H1 (cell line): ENCODE measurements at regions not wholly inside any gene's neighbourhood (a gene's known extent, or its start where the extent isn't known, plus 50 kb on each side); places are given as distances from the start of the nearest gene placed in this dataset.

Experiments used
- CTCF ChIA-PET: fragments of 300-600 bp; sonication (Branson Sonifier 250); formaldehyde crosslinking; loops from one replicate; lab custom pipeline; 2021; ENCODE audit not compliant: partially characterized antibody; lab: Charles Lee
- POLR2A ChIA-PET: fragments of 300-600 bp; sonication (Branson Sonifier 250); formaldehyde crosslinking; loops from one replicate; lab custom pipeline; 2021; ENCODE audit warnings: inconsistent platforms; ENCODE audit not compliant: partially characterized antibody; lab: Charles Lee
- DNase-seq, 2 experiments: peaks; one replicate each; pipeline versions ENCODE4 v3.0.0 to v3.0.0-alpha.2; 2010 to 2022; ENCODE audit warnings: low spot score in 2 of 2, low read depth in 1 of 2, mixed read lengths in 1 of 2
- FAIRE-seq: peaks from 2 replicates; lab custom pipeline; 2011; peaks lifted over from hg19 to GRCh38; lab: Jason Lieb, UNC
- H2AFZ ChIP-seq: 2 replicates; pipeline ENCODE4 v1.8.1; 2012; ENCODE audit warnings: low read length, inconsistent platforms
- H2AK5ac ChIP-seq: 2 replicates; pipeline ENCODE4 v1.6.1; 2013; ENCODE audit warnings: low read depth, low read length
- H2BK120ac ChIP-seq: replicated peaks from 2 replicates; pipeline ENCODE3; 2013; ENCODE audit warnings: low read depth, low read length, inconsistent platforms
- H2BK12ac ChIP-seq: 2 replicates; pipeline ENCODE4 v1.6.1; 2013; ENCODE audit warnings: low read depth, low read length
- H2BK15ac ChIP-seq: 2 replicates; pipeline ENCODE4 v1.6.1; 2013; ENCODE audit warnings: low read length
- H2BK20ac ChIP-seq: 2 replicates; pipeline ENCODE4 v1.6.1; 2013; ENCODE audit warnings: low read length
- H2BK5ac ChIP-seq: 2 replicates; pipeline ENCODE4 v1.6.1; 2013; ENCODE audit warnings: low read depth, low read length
- H3K14ac ChIP-seq: 2 replicates; pipeline ENCODE4 v1.6.1; 2013; ENCODE audit warnings: inconsistent platforms; ENCODE audit not compliant: insufficient read length
- H3K18ac ChIP-seq: 2 replicates; pipeline ENCODE4 v1.6.1; 2013; ENCODE audit warnings: low read length; ENCODE audit errors: extremely low read depth
- H3K23ac ChIP-seq: 2 replicates; pipeline ENCODE4 v1.6.1; 2013; ENCODE audit warnings: inconsistent platforms; ENCODE audit not compliant: insufficient read length
- H3K23me2 ChIP-seq: 2 replicates; pipeline ENCODE4 v1.6.1; 2013; ENCODE audit warnings: low read depth, low read length
- H3K27ac ChIP-seq: 2 replicates; pipeline ENCODE4 v1.6.1; 2011; ENCODE audit warnings: low read depth, low read length, inconsistent platforms
- H3K27me3 ChIP-seq, 4 experiments: replicated peaks in 1 of 4; 1 replicate in 1 of 4; 2 replicates in 3 of 4; pipeline versions ENCODE4 v1.6.1 to v1.8.1; 2011 to 2013; ENCODE audit warnings: low read length in 3 of 4, mild to moderate bottlenecking in 3 of 4, inconsistent platforms in 2 of 4, mixed read lengths in 2 of 4, moderate library complexity in 1 of 4; ENCODE audit not compliant: control insufficient read depth in 3 of 4, insufficient read depth in 3 of 4; ENCODE audit errors: extremely low read depth in 1 of 4
- H3K36me3 ChIP-seq, 4 experiments: 2 replicates each; pipeline versions ENCODE4 v1.6.1 to v1.8.1; 2011 to 2013; ENCODE audit warnings: mild to moderate bottlenecking in 4 of 4, low read length in 3 of 4, moderate library complexity in 2 of 4, control low read depth in 1 of 4, inconsistent platforms in 1 of 4; ENCODE audit not compliant: insufficient read depth in 4 of 4, control insufficient read depth in 2 of 4
- H3K4ac ChIP-seq: replicated peaks from 2 replicates; pipeline ENCODE3; 2013; ENCODE audit warnings: low read length, low read depth, mixed read lengths, inconsistent platforms; ENCODE audit not compliant: insufficient read length
- H3K4me1 ChIP-seq, 4 experiments: replicated peaks in 1 of 4; 1 replicate in 1 of 4; 2 replicates in 3 of 4; pipeline versions ENCODE4 v1.6.1 to v1.8.1; 2011 to 2013; ENCODE audit warnings: low read length in 3 of 4, inconsistent platforms in 2 of 4, mixed read lengths in 1 of 4; ENCODE audit not compliant: insufficient read depth in 4 of 4, control insufficient read depth in 3 of 4
- H3K4me2 ChIP-seq, 2 experiments: 2 replicates each; pipeline versions ENCODE4 v1.6.1 to v1.8.1; 2011 to 2013; ENCODE audit warnings: low read depth in 2 of 2, low read length in 2 of 2, control low read depth in 1 of 2, inconsistent platforms in 1 of 2, mild to moderate bottlenecking in 1 of 2; ENCODE audit not compliant: insufficient read depth in 1 of 2
- H3K4me3 ChIP-seq, 4 experiments: fragments of 200-600, 300-600 bp in 1 of 4; sonication (generic), shearing (Covaris generic), sonication (Bioruptor Twin) in 1 of 4; 2 replicates each; pipeline versions ENCODE4 v1.5.1 to v1.8.1; 2011 to 2016; ENCODE audit warnings: low read length in 4 of 4, low read depth in 3 of 4, control low read depth in 2 of 4, inconsistent platforms in 2 of 4, mild to moderate bottlenecking in 2 of 4, mixed read lengths in 1 of 4, moderate library complexity in 1 of 4; ENCODE audit not compliant: insufficient read depth in 2 of 4; ENCODE audit errors: extremely low read depth in 1 of 4
- H3K56ac ChIP-seq: replicated peaks from 2 replicates; pipeline ENCODE3; 2013; ENCODE audit warnings: low read depth, mild to moderate bottlenecking, mixed read lengths, low read length, inconsistent platforms; ENCODE audit not compliant: insufficient read length
- H3K79me1 ChIP-seq: 2 replicates; pipeline ENCODE4 v1.6.1; 2013; ENCODE audit warnings: low read depth, low read length, control low read depth
- H3K79me2 ChIP-seq, 2 experiments: 2 replicates each; pipeline versions ENCODE4 v1.6.1 to v1.8.1; 2012 to 2013; ENCODE audit warnings: low read length in 2 of 2, mild to moderate bottlenecking in 2 of 2, inconsistent platforms in 1 of 2; ENCODE audit not compliant: insufficient read depth in 2 of 2, control insufficient read depth in 1 of 2
- H3K9ac ChIP-seq, 4 experiments: replicated peaks in 1 of 4; 1 replicate in 1 of 4; 2 replicates in 3 of 4; pipeline versions ENCODE4 v1.6.1 to v1.8.1; 2011 to 2013; ENCODE audit warnings: low read depth in 3 of 4, low read length in 3 of 4, control low read depth in 2 of 4, mild to moderate bottlenecking in 2 of 4, moderate library complexity in 2 of 4, inconsistent platforms in 1 of 4; ENCODE audit errors: extremely low read depth in 1 of 4
- H3K9me3 ChIP-seq, 2 experiments: 2 replicates each; pipeline versions ENCODE4 v1.6.1 to v1.8.1; 2012 to 2013; ENCODE audit warnings: mild to moderate bottlenecking in 2 of 2, moderate library complexity in 2 of 2, control low read depth in 1 of 2, inconsistent platforms in 1 of 2, low read depth in 1 of 2, low read length in 1 of 2, mixed read lengths in 1 of 2; ENCODE audit not compliant: insufficient read depth in 2 of 2
- H4K20me1 ChIP-seq, 2 experiments: replicated peaks in 1 of 2; 2 replicates each; pipeline versions ENCODE3 to v1.8.1; 2011 to 2013; ENCODE audit warnings: inconsistent platforms in 2 of 2, low read length in 2 of 2, mild to moderate bottlenecking in 1 of 2; ENCODE audit not compliant: insufficient read depth in 2 of 2, control insufficient read depth in 1 of 2
- H4K5ac ChIP-seq: 2 replicates; pipeline ENCODE4 v1.6.1; 2013; ENCODE audit warnings: low read length, low read depth, mixed read lengths, inconsistent platforms; ENCODE audit not compliant: insufficient read length
- H4K8ac ChIP-seq: 2 replicates; pipeline ENCODE4 v1.8.0; 2013; ENCODE audit warnings: mild to moderate bottlenecking, moderate library complexity, low read length, inconsistent platforms; ENCODE audit not compliant: insufficient read depth; ENCODE audit errors: extremely low read depth
- H4K91ac ChIP-seq: replicated peaks from 2 replicates; pipeline ENCODE3; 2013; ENCODE audit warnings: low read length, mixed read lengths, inconsistent platforms; ENCODE audit not compliant: insufficient read length
- ASH2L ChIP-seq: fragments of 200-600, 300-600 bp; sonication (generic); IDR thresholded peaks from one replicate; pipeline ENCODE4 v1.7.1; 2017; ENCODE audit warnings: low read length
- ATF2 ChIP-seq: IDR thresholded peaks from 2 replicates; pipeline ENCODE4 v1.6.1; 2012; ENCODE audit warnings: low read length, inconsistent platforms
- BRCA1 ChIP-seq: IDR thresholded peaks from 2 replicates; pipeline ENCODE4 v1.6.1; 2012; ENCODE audit warnings: low read depth, low read length, improper control_type of control experiment
- CBX8 ChIP-seq: fragments of 300-800, 300-1000 bp; sonication (generic); IDR thresholded peaks from 2 replicates; pipeline ENCODE4 v1.7.1; 2016; ENCODE audit warnings: low read depth, low read length, borderline replicate concordance
- E2F6 ChIP-seq: IDR thresholded peaks from 2 replicates; pipeline ENCODE4 v1.6.1; 2012; ENCODE audit warnings: inconsistent platforms
- GABPA ChIP-seq: IDR thresholded peaks from 2 replicates; pipeline ENCODE4 v1.6.1; 2011; ENCODE audit warnings: mild to moderate bottlenecking, low read length, moderate library complexity, borderline replicate concordance; ENCODE audit not compliant: insufficient read depth
- HDAC6 ChIP-seq: IDR thresholded peaks from one replicate; pipeline ENCODE4 v1.7.1; 2012; ENCODE audit warnings: low read depth, mild to moderate bottlenecking, inconsistent platforms, low read length, moderate library complexity
- MAFK ChIP-seq: IDR thresholded peaks from 2 replicates; pipeline ENCODE4 v1.6.1; 2012; ENCODE audit warnings: low read depth, mild to moderate bottlenecking, improper control_type of control experiment, low read length
- RFX5 ChIP-seq: IDR thresholded peaks from 2 replicates; pipeline ENCODE4 v1.6.1; 2011; ENCODE audit warnings: low read depth, low read length, improper control_type of control experiment, borderline replicate concordance
- TAF7 ChIP-seq: optimal IDR thresholded peaks from 2 replicates; pipeline ENCODE3; 2011; ENCODE audit warnings: low read depth, mild to moderate bottlenecking, inconsistent platforms, low read length, moderate library complexity, borderline replicate concordance
- WGBS, 2 experiments: shearing (Covaris generic) in 1 of 2; methylation state at CpG; one replicate each; pipeline versions ENCODE4 v1.1.6 to v1.1.7; 2013 to 2015; ENCODE audit warnings: low lambda C conversion rate in 2 of 2, mixed read lengths in 2 of 2, inconsistent platforms in 1 of 2, low coverage in 1 of 2, missing lambda C conversion rate in 1 of 2; ENCODE audit not compliant: insufficient replicate concordance in 2 of 2, insufficient coverage in 1 of 2, insufficient read length in 1 of 2; ENCODE audit errors: extremely low coverage in 1 of 2, missing lambda C conversion rate in 1 of 2; 5-methylcytosine and 5-hydroxymethylcytosine counted together
- TF ChIP-seq, protein P1 (sequence below): IDR thresholded peaks from 2 replicates; pipeline ENCODE4 v1.6.1; 2012; ENCODE audit warnings: inconsistent platforms
- TF ChIP-seq, protein P2 (sequence below): IDR thresholded peaks from 2 replicates; pipeline ENCODE4 v1.6.1; 2011; ENCODE audit warnings: low read depth, mild to moderate bottlenecking, low read length; ENCODE audit not compliant: insufficient read depth

GRCh38 chr2:184072470-184072869 is 525.9 kb upstream of the ZNF804A start:
- POLR2A ChIA-PET, result no interaction called here
- no peak overlapping the region for H4K5ac ChIP-seq
- TF ChIP-seq BRCA1, result no peak
- no peak for TF ChIP-seq CBX8
- no peak for TF ChIP-seq TAF7
- TF ChIP-seq HDAC6, result no peak
- TF ChIP-seq, protein P1, sequence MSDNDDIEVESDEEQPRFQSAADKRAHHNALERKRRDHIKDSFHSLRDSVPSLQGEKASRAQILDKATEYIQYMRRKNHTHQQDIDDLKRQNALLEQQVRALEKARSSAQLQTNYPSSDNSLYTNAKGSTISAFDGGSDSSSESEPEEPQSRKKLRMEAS, result no peak
- no peak for TF ChIP-seq E2F6
- TF ChIP-seq ATF2, result no peak
- TF ChIP-seq, protein P2, sequence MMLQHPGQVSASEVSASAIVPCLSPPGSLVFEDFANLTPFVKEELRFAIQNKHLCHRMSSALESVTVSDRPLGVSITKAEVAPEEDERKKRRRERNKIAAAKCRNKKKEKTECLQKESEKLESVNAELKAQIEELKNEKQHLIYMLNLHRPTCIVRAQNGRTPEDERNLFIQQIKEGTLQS, result no peak
- TF ChIP-seq RFX5, result no peak
- no peak for TF ChIP-seq MAFK
- TF ChIP-seq ASH2L, result no peak
- TF ChIP-seq GABPA, result no peak

More at GRCh38 chr2:184072470-184072869, 525.9 kb upstream of the ZNF804A start:
- 84% methylated on average over 2 of the region's 2 CpGs; no CpG with 5 or more reads in 1 of the 2 experiments for WGBS, 2 experiments
- no peak overlapping the region for H3K18ac ChIP-seq
- H4K8ac ChIP-seq, result no peak overlapping the region
- H2BK5ac ChIP-seq, result no peak overlapping the region
- no peaks in the 10 kb centered on the region for H4K20me1 ChIP-seq
- H2BK120ac ChIP-seq, result no peak overlapping the region
- no peak overlapping the region for H3K56ac ChIP-seq
- no peak overlapping the region for H3K27ac ChIP-seq
- no peak overlapping the region for H3K9ac ChIP-seq
- H2BK15ac ChIP-seq, result no peak overlapping the region
- no peaks in the 10 kb centered on the region for H3K79me2 ChIP-seq
- H3K4ac ChIP-seq, result no peak overlapping the region
- H3K36me3 ChIP-seq, result no peaks in the 10 kb centered on the region
- H3K4me3 ChIP-seq, result no peak overlapping the region
- H2BK20ac ChIP-seq, result no peak overlapping the region
- FAIRE-seq, result no peak
- no peak overlapping the region for H3K23ac ChIP-seq
- H3K79me1 ChIP-seq, result no peaks in the 10 kb centered on the region
- H4K91ac ChIP-seq, result no peak overlapping the region
- H2AK5ac ChIP-seq, result no peak overlapping the region
- CTCF ChIA-PET, result no interaction called here
- H2BK12ac ChIP-seq, result no peak overlapping the region
- no peaks in the 10 kb centered on the region; the same call in 1 of the 2 replicates for H3K23me2 ChIP-seq
- no peaks in the 10 kb centered on the region for H3K4me1 ChIP-seq
- no peak overlapping the region for H2AFZ ChIP-seq
- H3K4me2 ChIP-seq, result no peak overlapping the region
- no peak for DNase-seq
- no peaks in the 10 kb centered on the region for H3K9me3 ChIP-seq
- no peaks in the 10 kb centered on the region for H3K27me3 ChIP-seq
- no peak overlapping the region for H3K14ac ChIP-seq
